ENCODE measurements at regions not wholly inside any gene's neighbourhood (a gene's known extent, or its start where the extent isn't known, plus 50 kb on each side); places are given as distances from the start of the nearest gene placed in this dataset.

DNA sequence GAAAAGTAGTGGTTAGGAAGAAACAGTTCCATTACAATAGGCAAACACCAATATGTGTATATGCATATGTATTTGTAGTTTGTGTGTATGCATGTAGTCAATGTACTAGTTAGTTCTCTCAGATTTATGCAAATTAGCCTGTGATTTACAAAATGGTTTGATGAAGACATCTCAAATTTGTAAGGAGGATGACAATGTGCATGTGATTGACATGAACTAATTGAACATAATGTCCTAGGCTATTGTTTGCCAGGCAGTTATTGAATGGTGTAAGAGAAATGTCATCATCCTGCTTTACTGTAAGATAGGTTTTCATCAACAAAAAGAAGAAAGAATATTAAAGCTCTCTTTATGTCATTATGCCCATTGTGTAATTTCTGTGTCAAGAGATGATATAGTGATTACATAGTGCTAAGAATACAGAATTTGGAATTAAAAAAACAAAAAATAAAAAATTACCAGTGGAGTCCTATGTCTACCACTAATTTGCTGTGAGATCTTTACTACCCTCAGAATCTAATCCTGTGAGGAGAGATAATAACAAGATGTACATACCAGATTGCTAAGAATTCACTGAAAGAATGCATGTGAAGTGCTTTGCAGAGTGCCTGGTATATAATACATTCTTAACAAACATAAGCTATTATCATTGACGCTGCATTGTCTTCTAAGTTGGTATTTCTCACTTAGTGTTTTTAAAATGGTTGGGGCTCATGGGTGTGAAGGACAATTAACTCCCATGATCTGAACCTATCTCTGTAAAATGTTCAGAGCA lies 258.0 kb downstream of the CPS1 start (continued):
- TF ChIP-seq POU5F1 (IDR thresholded peaks at IDR 0.05; ENCODE audit: low read depth, low read length) = no peak
